WERI-Rb-1 (cell line): ENCODE measurements at regions not wholly inside any gene's neighbourhood (a gene's known extent, or its start where the extent isn't known, plus 50 kb on each side); places are given as distances from the start of the nearest gene placed in this dataset.

Experiments
- DNase-seq: peaks from one replicate; pipeline ENCODE4 v3.0.0-alpha.2; 2020
- H3K27ac ChIP-seq: fragments of 250-450 bp; sonication (Bioruptor Pico); 2 replicates; pipeline ENCODE4 v1.5.1; 2020; ENCODE audit warnings: mild to moderate bottlenecking, moderate library complexity
- H3K27me3 ChIP-seq: fragments of 250-450 bp; sonication (Bioruptor Pico); 2 replicates; pipeline ENCODE4 v1.5.1; 2021; ENCODE audit warnings: mild to moderate bottlenecking, low read depth, moderate library complexity; ENCODE audit not compliant: insufficient read depth, severe bottlenecking
- H3K36me3 ChIP-seq: fragments of 250-450 bp; sonication (Bioruptor Pico); 2 replicates; pipeline ENCODE4 v1.5.1; 2020; ENCODE audit warnings: mild to moderate bottlenecking, moderate library complexity
- H3K4me3 ChIP-seq: 2 replicates; pipeline ENCODE4 v1.5.1; 2011; ENCODE audit warnings: low read depth, mild to moderate bottlenecking, control low read depth, low read length
- H3K9me3 ChIP-seq: fragments of 250-450 bp; sonication (Bioruptor Pico); 2 replicates; pipeline ENCODE4 v1.5.1; 2021; ENCODE audit warnings: mild to moderate bottlenecking, moderate library complexity; ENCODE audit not compliant: severe bottlenecking
- TF ChIP-seq, protein P1 (sequence below): IDR thresholded peaks from 2 replicates; pipeline ENCODE4 v1.5.1; 2011; ENCODE audit warnings: low read depth, mild to moderate bottlenecking, control low read depth, inconsistent platforms, low read length

- H3K27me3 ChIP-seq: no peaks in the 10 kb centered on the region
- no peak overlapping the region; the same call in 1 of the 2 replicates for H3K27ac ChIP-seq
- TF ChIP-seq, protein P1, sequence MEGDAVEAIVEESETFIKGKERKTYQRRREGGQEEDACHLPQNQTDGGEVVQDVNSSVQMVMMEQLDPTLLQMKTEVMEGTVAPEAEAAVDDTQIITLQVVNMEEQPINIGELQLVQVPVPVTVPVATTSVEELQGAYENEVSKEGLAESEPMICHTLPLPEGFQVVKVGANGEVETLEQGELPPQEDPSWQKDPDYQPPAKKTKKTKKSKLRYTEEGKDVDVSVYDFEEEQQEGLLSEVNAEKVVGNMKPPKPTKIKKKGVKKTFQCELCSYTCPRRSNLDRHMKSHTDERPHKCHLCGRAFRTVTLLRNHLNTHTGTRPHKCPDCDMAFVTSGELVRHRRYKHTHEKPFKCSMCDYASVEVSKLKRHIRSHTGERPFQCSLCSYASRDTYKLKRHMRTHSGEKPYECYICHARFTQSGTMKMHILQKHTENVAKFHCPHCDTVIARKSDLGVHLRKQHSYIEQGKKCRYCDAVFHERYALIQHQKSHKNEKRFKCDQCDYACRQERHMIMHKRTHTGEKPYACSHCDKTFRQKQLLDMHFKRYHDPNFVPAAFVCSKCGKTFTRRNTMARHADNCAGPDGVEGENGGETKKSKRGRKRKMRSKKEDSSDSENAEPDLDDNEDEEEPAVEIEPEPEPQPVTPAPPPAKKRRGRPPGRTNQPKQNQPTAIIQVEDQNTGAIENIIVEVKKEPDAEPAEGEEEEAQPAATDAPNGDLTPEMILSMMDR: no peak
- H3K4me3 ChIP-seq: no peak overlapping the region
- no peak for DNase-seq
- H3K36me3 ChIP-seq: no peaks in the 10 kb centered on the region
- peaks cover 1% of the 10 kb centered on the region for H3K9me3 ChIP-seq
Observed at GRCh38 chr6:72521684-72522083, 100.2 kb upstream of the KCNQ5 start.

DNA sequence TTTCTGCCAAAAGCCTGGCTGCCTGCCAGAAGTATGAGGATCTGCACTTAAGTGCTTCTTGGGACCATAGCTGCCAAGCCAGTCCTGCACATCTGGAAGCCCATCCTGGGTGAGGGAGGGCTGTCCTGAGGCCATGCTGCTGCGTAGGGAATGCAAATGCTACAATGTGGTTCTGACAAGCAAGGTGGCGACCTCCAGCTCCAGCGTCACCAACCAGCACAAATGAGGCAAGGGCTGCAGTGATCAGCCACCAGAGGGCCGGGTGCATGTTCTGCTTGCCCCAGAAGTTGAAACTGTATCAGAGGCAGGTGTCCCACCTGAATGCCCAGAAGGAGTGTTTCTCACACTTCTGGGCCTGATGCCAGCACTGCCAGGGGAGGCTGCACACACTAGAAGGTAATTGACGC, 99.1 kb upstream of the KCNQ5 start:
- peak overlapping the region; percentile 90 for H3K27ac ChIP-seq
- TF ChIP-seq, protein P1: peak; percentile 70
- DNase-seq: peak; percentile 64

GRCh38 chr6:72524011-72524645, 97.7 kb upstream of the KCNQ5 start:
- TF ChIP-seq, protein P1: no peak
- Histone ChIP-seq H3K9me3 (no peaks in the 10 kb centered on the region), H3K27me3 (no peaks in the 10 kb centered on the region), H3K27ac (peak overlapping the region; percentile 90), H3K36me3 (no peaks in the 10 kb centered on the region), H3K4me3 (no peak overlapping the region)
- DNase-seq: peak; percentile 88

More for the DNA sequence above, 99.1 kb upstream of the KCNQ5 start:
- Histone ChIP-seq H3K4me3 (no peak overlapping the region), H3K27me3 (no peaks in the 10 kb centered on the region), H3K9me3 (no peaks in the 10 kb centered on the region), H3K36me3 (no peaks in the 10 kb centered on the region)

GRCh38 chr6:72525821-72526510, 95.9 kb upstream of the KCNQ5 start:
- Histone ChIP-seq H3K27ac (peak overlapping the region; percentile 90), H3K4me3 (no peak overlapping the region), H3K36me3 (no peaks in the 10 kb centered on the region), H3K9me3 (no peaks in the 10 kb centered on the region), H3K27me3 (no peaks in the 10 kb centered on the region)
- DNase-seq: no peak
- TF ChIP-seq, protein P1: no peak

DNA sequence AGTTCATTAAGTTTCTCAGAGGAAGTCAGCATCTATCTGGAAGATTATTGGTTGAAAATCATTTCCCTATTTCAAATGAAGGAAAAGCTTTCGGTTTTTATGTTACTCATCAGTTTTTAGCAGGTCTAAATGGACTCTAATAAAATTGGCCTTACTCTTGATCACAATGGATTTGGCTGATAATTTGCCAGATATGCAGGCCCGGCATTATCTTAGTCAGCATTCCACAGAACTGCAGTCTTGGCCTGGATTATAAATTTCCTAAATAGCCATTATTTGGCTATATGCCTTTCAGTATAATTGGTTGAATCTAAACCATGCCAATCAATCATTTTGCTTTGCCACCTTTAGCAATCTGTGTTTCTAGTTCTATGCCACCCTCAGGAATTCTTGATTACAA, 91.7 kb upstream of the KCNQ5 start:
- DNase-seq: no peak
- H3K9me3 ChIP-seq: no peaks in the 10 kb centered on the region
- H3K4me3 ChIP-seq: no peak overlapping the region
- no peaks in the 10 kb centered on the region for H3K36me3 ChIP-seq
- TF ChIP-seq, protein P1: no peak
- H3K27ac ChIP-seq: no peak overlapping the region
- H3K27me3 ChIP-seq: no peaks in the 10 kb centered on the region
